NCI-H748 (cell line): ENCODE measurements at regions not wholly inside any gene's neighbourhood (a gene's known extent, or its start where the extent isn't known, plus 50 kb on each side); places are given as distances from the start of the nearest gene placed in this dataset.
"Not testable (repeated sequence)": the region's sequence is repeated elsewhere in the genome, so short reads cannot be mapped to it uniquely, and the experiment has no call there.

ENCODE experiments used
- DNase-seq: peaks from one replicate; lab custom pipeline; 2025; ENCODE audit not compliant: unreplicated experiment; lab: John Stamatoyannopoulos, UW

GRCh38 chr9:74133921-74134320 lies 363.2 kb upstream of the RORB start:
- no peak for DNase-seq

GRCh38 chr9:74138182-74138581 lies 359.0 kb upstream of the RORB start:
- no peak for DNase-seq

- no peak for DNase-seq
These were observed 357.0 kb upstream of the RORB start for GRCh38 chr9:74140141-74140540.

- no peak for DNase-seq
These were observed 349.2 kb upstream of the RORB start for GRCh38 chr9:74147906-74148305.

- no peak for DNase-seq
These were observed 324.3 kb upstream of the RORB start for GRCh38 chr9:74172874-74173273.

- DNase-seq = no peak
These were observed 323.9 kb upstream of the RORB start for GRCh38 chr9:74173284-74173683.

GRCh38 chr9:74197771-74198170 lies 299.4 kb upstream of the RORB start:
- DNase-seq = not testable (repeated sequence)

GRCh38 chr9:74205056-74205455 lies 292.1 kb upstream of the RORB start:
- no peak for DNase-seq

- no peak for DNase-seq
These were observed 278.6 kb upstream of the RORB start for GRCh38 chr9:74218385-74219063.

- no peak for DNase-seq
These were observed 276.8 kb upstream of the RORB start for GRCh38 chr9:74220327-74220726.

GRCh38 chr9:74236857-74237256 lies 260.3 kb upstream of the RORB start:
- no peak for DNase-seq

GRCh38 chr9:74245866-74246497 lies 251.2 kb upstream of the RORB start:
- peak; percentile 6 for DNase-seq

GRCh38 chr9:74255489-74255984 lies 241.6 kb upstream of the RORB start:
- DNase-seq = no peak

- DNase-seq = no peak
These were observed 221.1 kb upstream of the RORB start for GRCh38 chr9:74275872-74276508.

- no peak for DNase-seq
These were observed 219.6 kb upstream of the RORB start for GRCh38 chr9:74277532-74277931.

GRCh38 chr9:74281674-74282073 lies 215.5 kb upstream of the RORB start:
- DNase-seq = peak; percentile 23

- DNase-seq = no peak
These were observed 214.4 kb upstream of the RORB start for GRCh38 chr9:74282526-74283253.

- DNase-seq = peak; percentile 5
These were observed 212.3 kb upstream of the RORB start for GRCh38 chr9:74284581-74285450.

GRCh38 chr9:74293479-74293878 lies 203.7 kb upstream of the RORB start:
- DNase-seq = peak; percentile 14

GRCh38 chr9:74303945-74304344 lies 193.2 kb upstream of the RORB start:
- DNase-seq = no peak

GRCh38 chr9:74304598-74304997 lies 192.5 kb upstream of the RORB start:
- no peak for DNase-seq
